ENCODE measurements at regions not wholly inside any gene's neighbourhood (a gene's known extent, or its start where the extent isn't known, plus 50 kb on each side); places are given as distances from the start of the nearest gene placed in this dataset.

- H3K27ac ChIP-seq (ENCODE audit: low read depth, low read length): no peak overlapping the region
- H3K9me3 ChIP-seq (ENCODE audit: control insufficient read depth, insufficient read depth, low read length): no peaks in the 10 kb centered on the region
- H3K4me1 ChIP-seq (ENCODE audit: control insufficient read depth, low read length): no peaks in the 10 kb centered on the region
- H3K79me2 ChIP-seq (ENCODE audit: control insufficient read depth, low read length): no peaks in the 10 kb centered on the region
- TF ChIP-seq CTCF (IDR thresholded peaks at IDR 0.05; ENCODE audit: low read depth, low read length, poor library complexity, severe bottlenecking): no peak
- no peak for TF ChIP-seq EZH2phosphoT487 (IDR thresholded peaks at IDR 0.05; ENCODE audit: borderline replicate concordance, low read length)
- H3K9me2 ChIP-seq (replicated peaks; ENCODE audit: control insufficient read depth, low read length): no peaks in the 10 kb centered on the region
- H3K4me3 ChIP-seq (ENCODE audit: low read length): no peak overlapping the region
- H3K27me3 ChIP-seq (ENCODE audit: control insufficient read depth, low read length): no peaks in the 10 kb centered on the region
- no peaks in the 10 kb centered on the region for H3F3A ChIP-seq (ENCODE audit: control insufficient read depth, insufficient read depth)
- H4K20me1 ChIP-seq (ENCODE audit: control insufficient read depth, insufficient read depth, low read depth, low read length): no peaks in the 10 kb centered on the region
- H3K36me3 ChIP-seq (ENCODE audit: control insufficient read depth, low read length): no peaks in the 10 kb centered on the region
- H3K4me2 ChIP-seq (ENCODE audit: low read length): no peak overlapping the region
Observed at GRCh38 chr16:58836427-58836826, 102.3 kb upstream of the GOT2 start.

DNA sequence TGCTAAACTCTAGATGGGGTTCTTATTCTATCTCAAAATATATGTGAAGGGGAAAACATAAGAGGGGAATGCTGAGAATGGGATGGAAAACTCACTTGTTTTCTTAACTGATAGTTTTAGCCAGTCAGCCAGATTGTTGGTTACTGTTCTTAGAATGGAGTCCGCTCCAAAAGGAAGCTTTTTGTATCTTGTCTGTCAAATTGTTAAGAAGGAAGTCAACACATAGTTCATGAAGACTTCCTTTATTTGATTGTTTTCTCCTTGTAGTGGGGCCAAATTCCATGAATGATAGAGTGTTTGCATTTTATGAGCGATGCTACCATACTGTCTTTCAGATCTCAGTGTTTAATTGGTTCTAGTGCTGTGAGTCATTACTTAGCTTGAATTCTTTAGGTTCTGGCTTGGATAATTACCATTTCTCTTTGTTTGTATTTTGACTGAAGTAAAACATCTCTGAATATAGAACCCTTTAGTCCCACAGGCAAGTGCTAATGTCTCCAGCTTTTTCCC lies 98.3 kb upstream of the GOT2 start:
- H3K36me3 ChIP-seq (ENCODE audit: control insufficient read depth, low read length): no peaks in the 10 kb centered on the region
- no peaks in the 10 kb centered on the region for H3K9me2 ChIP-seq (replicated peaks; ENCODE audit: control insufficient read depth, low read length)
- no peaks in the 10 kb centered on the region for H4K20me1 ChIP-seq (ENCODE audit: control insufficient read depth, insufficient read depth, low read depth, low read length)
- no peaks in the 10 kb centered on the region for H3K27me3 ChIP-seq (ENCODE audit: control insufficient read depth, low read length)
- H3K4me3 ChIP-seq (ENCODE audit: low read length): no peak overlapping the region
- H3F3A ChIP-seq (ENCODE audit: control insufficient read depth, insufficient read depth): no peaks in the 10 kb centered on the region
- TF ChIP-seq CTCF (IDR thresholded peaks at IDR 0.05; ENCODE audit: low read depth, low read length, poor library complexity, severe bottlenecking): no peak
- TF ChIP-seq EZH2phosphoT487 (IDR thresholded peaks at IDR 0.05; ENCODE audit: borderline replicate concordance, low read length): no peak
- no peaks in the 10 kb centered on the region for H3K79me2 ChIP-seq (ENCODE audit: control insufficient read depth, low read length)
- H3K4me1 ChIP-seq (ENCODE audit: control insufficient read depth, low read length): no peaks in the 10 kb centered on the region
- no peak overlapping the region for H3K27ac ChIP-seq (ENCODE audit: low read depth, low read length)
- no peak overlapping the region for H3K4me2 ChIP-seq (ENCODE audit: low read length)
- no peaks in the 10 kb centered on the region for H3K9me3 ChIP-seq (ENCODE audit: control insufficient read depth, insufficient read depth, low read length)

GRCh38 chr16:58831386-58831785 lies 97.3 kb upstream of the GOT2 start:
- no peak for TF ChIP-seq CTCF (IDR thresholded peaks at IDR 0.05; ENCODE audit: low read depth, low read length, poor library complexity, severe bottlenecking)
- TF ChIP-seq EZH2phosphoT487 (IDR thresholded peaks at IDR 0.05; ENCODE audit: borderline replicate concordance, low read length): no peak
- H3F3A ChIP-seq (ENCODE audit: control insufficient read depth, insufficient read depth): no peaks in the 10 kb centered on the region

More at GRCh38 chr16:58831386-58831785, 97.3 kb upstream of the GOT2 start:
- Histone ChIP-seq H3K4me3 (ENCODE audit: low read length) (no peak overlapping the region), H3K9me2 (replicated peaks; ENCODE audit: control insufficient read depth, low read length) (no peaks in the 10 kb centered on the region), H4K20me1 (ENCODE audit: control insufficient read depth, insufficient read depth, low read depth, low read length) (no peaks in the 10 kb centered on the region), H3K27ac (ENCODE audit: low read depth, low read length) (no peak overlapping the region), H3K36me3 (ENCODE audit: control insufficient read depth, low read length) (no peaks in the 10 kb centered on the region), H3K27me3 (ENCODE audit: control insufficient read depth, low read length) (no peaks in the 10 kb centered on the region), H3K9me3 (ENCODE audit: control insufficient read depth, insufficient read depth, low read length) (no peaks in the 10 kb centered on the region), H3K4me1 (ENCODE audit: control insufficient read depth, low read length) (no peaks in the 10 kb centered on the region), H3K79me2 (ENCODE audit: control insufficient read depth, low read length) (no peaks in the 10 kb centered on the region), H3K4me2 (ENCODE audit: low read length) (no peak overlapping the region)

All from DOHH2 (cell line).